LNCAP (cell line): ENCODE measurements at regions not wholly inside any gene's neighbourhood (a gene's known extent, or its start where the extent isn't known, plus 50 kb on each side); places are given as distances from the start of the nearest gene placed in this dataset.
A peak's percentile ranks its signal among the peaks of the same experiment; 100 is the strongest.

Source experiments
- CTCF ChIP-seq: fragments of 450-650 bp; IDR thresholded peaks from 2 replicates; pipeline ENCODE4 v1.5.1; 2017; ENCODE audit warnings: mild to moderate bottlenecking

GRCh38 chr4:180823108-180823507, 1420.1 kb upstream of the TENM3 start:
- TF ChIP-seq CTCF = no peak

GRCh38 chr4:180827232-180828009, 1415.8 kb upstream of the TENM3 start:
- no peak for TF ChIP-seq CTCF

GRCh38 chr4:180828455-180829018, 1414.7 kb upstream of the TENM3 start:
- TF ChIP-seq CTCF = peak; percentile 63

GRCh38 chr4:180832073-180832472, 1411.1 kb upstream of the TENM3 start:
- no peak for TF ChIP-seq CTCF

GRCh38 chr4:180840142-180840541, 1403.1 kb upstream of the TENM3 start:
- TF ChIP-seq CTCF = no peak

GRCh38 chr4:180850318-180850940, 1392.8 kb upstream of the TENM3 start:
- TF ChIP-seq CTCF = no peak

GRCh38 chr4:180852738-180853137, 1390.5 kb upstream of the TENM3 start:
- no peak for TF ChIP-seq CTCF
